ENCODE measurements at regions not wholly inside any gene's neighbourhood (a gene's known extent, or its start where the extent isn't known, plus 50 kb on each side); places are given as distances from the start of the nearest gene placed in this dataset.
"Not testable (repeated sequence)": the region's sequence is repeated elsewhere in the genome, so short reads cannot be mapped to it uniquely, and the experiment has no call there.

DNA sequence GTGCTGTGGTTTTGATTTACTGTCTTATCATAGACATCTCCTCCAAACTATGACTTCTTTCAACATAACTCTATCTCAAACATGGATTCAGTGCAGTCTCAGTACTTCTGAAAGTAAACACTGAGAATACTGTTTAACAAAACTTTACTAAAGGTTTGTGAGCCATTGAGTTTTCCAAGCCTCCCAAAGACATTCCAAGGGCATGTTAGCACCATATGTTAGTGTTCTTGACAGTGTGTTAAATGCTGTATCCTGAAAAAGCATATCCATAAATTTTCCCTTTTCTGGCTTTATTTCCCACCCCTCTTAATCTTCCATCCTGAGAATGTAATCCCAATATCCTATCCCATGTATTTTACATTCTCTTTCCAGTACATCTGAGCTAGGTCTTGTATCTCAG, 446.8 kb upstream of the CXADR start:
- Histone ChIP-seq H3K4me1 (ENCODE audit: insufficient read depth, low read length) (peaks cover 2% of the 10 kb centered on the region; the same call in 1 of the 2 replicates), H3K9me3 (ENCODE audit: control insufficient read depth, insufficient read depth, low read length) (no peaks in the 10 kb centered on the region), H3K36me3 (ENCODE audit: insufficient read depth, low read length) (no peaks in the 10 kb centered on the region; the same call in 1 of the 2 replicates), H3K9ac (ENCODE audit: low read depth, low read length) (no peak overlapping the region)

GRCh38 chr21:17071093-17071492, 441.8 kb upstream of the CXADR start:
- no peaks in the 10 kb centered on the region for H3K36me3 ChIP-seq (ENCODE audit: insufficient read depth, low read length)
- no peaks in the 10 kb centered on the region for H3K9me3 ChIP-seq (ENCODE audit: control insufficient read depth, insufficient read depth, low read length)
- no peak overlapping the region for H3K9ac ChIP-seq (ENCODE audit: low read depth, low read length)
- H3K4me1 ChIP-seq (ENCODE audit: insufficient read depth, low read length): peaks cover 4% of the 10 kb centered on the region; the same call in 1 of the 2 replicates

GRCh38 chr21:17081193-17081592, 431.6 kb upstream of the CXADR start:
- no peaks in the 10 kb centered on the region for H3K9me3 ChIP-seq (ENCODE audit: control insufficient read depth, insufficient read depth, low read length)
- 0 out of 2 replicates have a peak, but pooled peaks cover 5% of the 10 kb centered on the region for H3K4me1 ChIP-seq (ENCODE audit: insufficient read depth, low read length)
- no peaks in the 10 kb centered on the region for H3K36me3 ChIP-seq (ENCODE audit: insufficient read depth, low read length)
- no peak overlapping the region for H3K9ac ChIP-seq (ENCODE audit: low read depth, low read length)

GRCh38 chr21:17082843-17083483, 429.9 kb upstream of the CXADR start:
- Histone ChIP-seq H3K9ac (ENCODE audit: low read depth, low read length) (no peak overlapping the region), H3K36me3 (ENCODE audit: insufficient read depth, low read length) (no peaks in the 10 kb centered on the region), H3K9me3 (ENCODE audit: control insufficient read depth, insufficient read depth, low read length) (no peaks in the 10 kb centered on the region), H3K4me1 (ENCODE audit: insufficient read depth, low read length) (0 out of 2 replicates have a peak, but pooled peaks cover 5% of the 10 kb centered on the region)

DNA sequence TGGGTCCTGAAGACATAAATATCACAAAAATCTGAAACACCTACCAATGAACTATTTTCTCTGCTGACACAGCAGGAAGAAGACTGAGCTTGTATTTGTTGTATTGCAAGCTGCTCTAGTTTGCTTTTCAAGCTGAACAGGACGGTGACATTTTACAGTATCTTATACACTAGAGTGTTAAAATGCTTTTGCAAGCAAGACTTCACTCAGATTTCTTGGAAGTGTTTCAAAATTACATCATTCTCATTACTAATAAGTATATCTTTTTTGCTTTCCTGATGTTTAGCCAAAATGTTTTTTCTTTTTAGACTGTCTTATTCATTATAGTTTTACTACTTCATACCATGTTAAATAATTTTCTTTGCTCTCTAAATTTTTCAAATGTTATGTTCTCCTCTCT, 427.1 kb upstream of the CXADR start:
- Histone ChIP-seq H3K9ac (ENCODE audit: low read depth, low read length) (no peak overlapping the region), H3K36me3 (ENCODE audit: insufficient read depth, low read length) (no peaks in the 10 kb centered on the region), H3K4me1 (ENCODE audit: insufficient read depth, low read length) (0 out of 2 replicates have a peak, but pooled peaks cover 5% of the 10 kb centered on the region), H3K9me3 (ENCODE audit: control insufficient read depth, insufficient read depth, low read length) (no peaks in the 10 kb centered on the region)

DNA sequence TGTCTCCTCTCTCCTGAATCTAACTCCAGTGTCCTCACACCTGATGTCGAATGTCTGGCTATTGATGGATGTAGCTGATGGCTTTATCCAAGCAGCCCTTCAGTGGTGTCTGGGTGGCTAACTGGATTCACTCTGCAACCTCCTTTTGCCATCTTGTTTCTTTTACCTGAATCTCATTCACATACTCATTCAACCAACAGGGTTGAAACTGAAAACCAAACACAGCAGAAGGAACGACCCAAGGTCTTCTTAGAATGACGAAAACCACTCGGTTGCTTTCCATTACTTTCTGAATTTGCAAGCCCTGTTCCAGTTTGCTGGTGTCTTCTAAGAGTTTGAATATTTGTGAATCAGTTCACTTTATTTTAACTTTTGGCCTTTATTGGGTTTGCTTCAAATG, 424.3 kb upstream of the CXADR start:
- no peaks in the 10 kb centered on the region for H3K4me1 ChIP-seq (ENCODE audit: insufficient read depth, low read length)
- no peak overlapping the region for H3K9ac ChIP-seq (ENCODE audit: low read depth, low read length)
- H3K9me3 ChIP-seq (ENCODE audit: control insufficient read depth, insufficient read depth, low read length): no peaks in the 10 kb centered on the region
- H3K36me3 ChIP-seq (ENCODE audit: insufficient read depth, low read length): no peaks in the 10 kb centered on the region

DNA sequence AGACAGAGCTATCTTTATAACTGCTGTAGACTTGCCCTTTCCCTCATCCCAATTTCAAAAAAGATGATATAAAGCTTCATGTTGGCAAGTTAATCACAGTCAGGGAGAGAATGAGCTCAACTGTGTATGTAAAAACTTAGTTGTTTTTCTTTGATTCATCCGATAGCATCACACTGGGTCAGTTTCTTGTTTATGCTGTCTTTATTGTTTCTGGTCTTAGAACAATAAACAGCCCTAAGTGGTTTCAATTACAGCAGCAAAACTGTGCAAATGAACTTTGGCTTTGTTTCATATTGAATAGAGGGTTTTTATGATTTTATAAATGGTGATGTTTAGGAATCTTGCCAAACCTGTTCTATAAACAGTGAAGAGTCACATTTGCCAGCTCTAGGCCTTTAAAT, 423.8 kb upstream of the CXADR start:
- no peaks in the 10 kb centered on the region for H3K36me3 ChIP-seq (ENCODE audit: insufficient read depth, low read length)
- H3K4me1 ChIP-seq (ENCODE audit: insufficient read depth, low read length): no peaks in the 10 kb centered on the region
- no peak overlapping the region for H3K9ac ChIP-seq (ENCODE audit: low read depth, low read length)
- H3K9me3 ChIP-seq (ENCODE audit: control insufficient read depth, insufficient read depth, low read length): no peaks in the 10 kb centered on the region

DNA sequence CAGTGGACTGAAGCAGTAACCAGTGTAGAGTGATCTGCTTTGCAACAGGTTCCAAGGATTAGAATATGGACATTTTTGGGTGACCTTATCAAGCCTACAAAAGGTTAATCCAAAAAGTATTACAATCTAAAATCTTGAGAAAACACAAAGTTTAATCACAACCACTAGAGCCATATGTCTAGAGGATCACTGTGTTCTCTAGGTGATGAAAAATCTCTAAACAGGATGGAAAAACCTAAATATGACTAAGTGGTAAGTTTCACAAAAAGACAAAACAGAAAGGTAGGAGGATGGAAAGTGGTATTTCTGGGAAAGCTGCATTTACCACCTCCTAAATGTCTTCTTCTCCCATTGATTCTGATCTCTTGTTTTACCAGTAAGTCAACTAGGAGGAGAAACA, 411.1 kb upstream of the CXADR start:
- Histone ChIP-seq H3K9me3 (ENCODE audit: control insufficient read depth, insufficient read depth, low read length) (peaks cover 6% of the 10 kb centered on the region), H3K36me3 (ENCODE audit: insufficient read depth, low read length) (no peaks in the 10 kb centered on the region), H3K4me1 (ENCODE audit: insufficient read depth, low read length) (no peaks in the 10 kb centered on the region)

GRCh38 chr21:17105932-17106331, 406.9 kb upstream of the CXADR start:
- Histone ChIP-seq H3K4me1 (ENCODE audit: insufficient read depth, low read length) (no peaks in the 10 kb centered on the region), H3K36me3 (ENCODE audit: insufficient read depth, low read length) (no peaks in the 10 kb centered on the region), H3K9ac (ENCODE audit: low read depth, low read length) (no peak overlapping the region), H3K9me3 (ENCODE audit: control insufficient read depth, insufficient read depth, low read length) (peaks cover 6% of the 10 kb centered on the region)

More for the DNA sequence above, 411.1 kb upstream of the CXADR start:
- H3K9ac ChIP-seq (ENCODE audit: low read depth, low read length): no peak overlapping the region

DNA sequence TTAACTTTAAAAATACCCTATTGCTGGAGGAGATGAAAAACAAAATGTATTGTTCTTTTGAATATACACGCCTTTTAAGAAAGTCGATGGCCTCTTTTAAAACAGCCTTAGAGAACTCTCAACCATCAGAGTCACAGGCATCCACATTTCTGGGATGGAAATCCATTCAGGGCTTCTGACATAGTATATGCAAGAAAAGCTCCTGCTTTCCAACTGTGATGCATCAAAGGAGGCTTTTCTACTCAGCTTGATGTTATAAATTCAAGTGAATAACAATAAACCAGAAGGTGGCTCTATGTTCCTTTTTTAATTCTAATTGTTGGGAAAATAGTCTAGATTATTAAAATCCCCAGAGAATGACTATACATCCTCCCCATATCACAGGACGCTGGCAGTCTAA, 398.8 kb upstream of the CXADR start:
- Histone ChIP-seq H3K4me1 (ENCODE audit: insufficient read depth, low read length) (peaks cover 10% of the 10 kb centered on the region; the same call in 1 of the 2 replicates), H3K9me3 (ENCODE audit: control insufficient read depth, insufficient read depth, low read length) (no peaks in the 10 kb centered on the region), H3K9ac (ENCODE audit: low read depth, low read length) (no peak overlapping the region), H3K36me3 (ENCODE audit: insufficient read depth, low read length) (no peaks in the 10 kb centered on the region)

DNA sequence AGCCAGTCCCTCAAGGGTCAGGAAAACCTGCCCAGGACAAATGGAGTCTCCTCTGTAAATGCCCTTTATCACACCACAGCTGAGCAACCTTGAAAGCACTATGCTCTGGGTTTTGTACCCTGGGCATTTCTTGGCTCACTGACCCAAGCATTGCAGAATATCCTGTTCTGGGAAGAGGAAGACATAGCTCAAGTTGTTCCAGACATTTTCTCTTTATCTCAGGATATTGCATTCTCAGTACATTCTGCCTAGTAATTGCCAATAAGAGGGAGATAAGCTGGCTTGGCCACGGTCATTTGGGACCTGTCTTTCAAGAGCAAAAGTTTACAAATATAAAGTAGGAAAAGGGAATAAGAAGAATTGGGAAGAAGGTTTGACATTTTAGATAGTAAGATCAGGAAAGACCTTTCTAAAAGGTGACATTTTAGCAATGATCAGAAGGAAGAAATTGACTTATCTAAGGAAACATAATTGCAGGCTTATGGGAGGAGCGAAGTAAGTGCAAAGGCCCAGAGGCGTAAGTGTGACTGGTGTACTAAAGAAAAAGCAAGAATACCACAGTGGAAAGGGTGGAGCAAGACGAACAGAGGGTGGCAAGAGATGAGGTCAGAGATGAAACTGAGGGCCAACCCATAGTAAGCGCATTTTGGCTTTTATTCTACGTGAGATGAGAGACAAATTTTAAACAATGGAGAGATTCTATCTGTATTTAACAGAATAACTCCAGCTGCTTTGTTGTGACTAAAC, 394.0 kb upstream of the CXADR start:
- Histone ChIP-seq H3K4me1 (ENCODE audit: insufficient read depth, low read length) (peaks cover 12% of the 10 kb centered on the region; the same call in 1 of the 2 replicates), H3K9me3 (ENCODE audit: control insufficient read depth, insufficient read depth, low read length) (no peaks in the 10 kb centered on the region; the same call in 1 of the 2 replicates), H3K9ac (ENCODE audit: low read depth, low read length) (no peak overlapping the region), H3K36me3 (ENCODE audit: insufficient read depth, low read length) (no peaks in the 10 kb centered on the region)

GRCh38 chr21:17119466-17120297, 393.2 kb upstream of the CXADR start:
- Histone ChIP-seq H3K9me3 (ENCODE audit: control insufficient read depth, insufficient read depth, low read length) (no peaks in the 10 kb centered on the region; the same call in 1 of the 2 replicates), H3K4me1 (ENCODE audit: insufficient read depth, low read length) (peaks cover 6% of the 10 kb centered on the region; the same call in 1 of the 2 replicates), H3K9ac (ENCODE audit: low read depth, low read length) (no peak overlapping the region), H3K36me3 (ENCODE audit: insufficient read depth, low read length) (no peaks in the 10 kb centered on the region)

DNA sequence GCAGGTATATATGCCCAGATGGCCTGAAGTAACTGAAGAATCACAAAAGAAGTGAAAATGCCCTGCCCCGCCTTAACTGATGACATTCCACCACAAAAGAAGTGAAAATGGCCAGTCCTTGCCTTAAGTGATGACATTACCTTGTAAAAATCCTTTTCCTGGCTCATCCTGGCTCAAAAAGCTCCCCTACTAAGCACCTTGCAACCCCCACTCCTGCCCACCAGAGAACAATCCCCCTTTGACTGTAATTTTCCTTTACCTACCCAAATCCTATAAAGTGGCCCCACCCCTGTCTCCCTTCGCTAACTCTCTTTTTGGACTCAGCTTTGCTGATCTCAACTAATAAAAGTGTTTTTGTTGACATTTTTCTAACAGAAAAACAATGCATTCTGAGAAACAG, 385.4 kb upstream of the CXADR start:
- not testable (repeated sequence) for H3K9ac ChIP-seq (ENCODE audit: low read depth, low read length)

DNA sequence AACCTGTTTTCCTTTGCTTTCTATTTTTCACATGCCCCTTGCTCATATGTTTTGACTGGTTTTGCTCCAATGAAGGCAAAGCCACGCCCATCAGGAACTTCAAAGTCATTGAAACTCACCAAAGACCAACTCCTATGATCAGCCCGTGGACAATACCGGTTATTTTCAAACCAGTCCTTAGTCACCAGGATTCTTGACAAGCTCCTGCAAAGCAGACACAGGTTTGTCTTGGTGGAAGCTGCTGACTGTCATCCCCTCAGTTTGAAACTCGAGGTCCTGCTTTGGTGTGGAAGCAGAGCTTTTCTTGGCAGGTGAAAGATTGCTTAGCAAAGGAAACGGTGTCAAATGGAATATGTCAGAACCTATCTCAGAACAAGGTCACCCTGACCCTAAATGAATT, 384.7 kb upstream of the CXADR start:
- Histone ChIP-seq H3K4me1 (ENCODE audit: insufficient read depth, low read length) (peaks cover 7% of the 10 kb centered on the region; the same call in 1 of the 2 replicates), H3K9ac (ENCODE audit: low read depth, low read length) (no peak overlapping the region), H3K36me3 (ENCODE audit: insufficient read depth, low read length) (no peaks in the 10 kb centered on the region), H3K9me3 (ENCODE audit: control insufficient read depth, insufficient read depth, low read length) (no peaks in the 10 kb centered on the region)

More for the DNA sequence above, 385.4 kb upstream of the CXADR start:
- not testable (repeated sequence) for H3K9me3 ChIP-seq (ENCODE audit: control insufficient read depth, insufficient read depth, low read length); H3K36me3 ChIP-seq (ENCODE audit: insufficient read depth, low read length); H3K4me1 ChIP-seq (ENCODE audit: insufficient read depth, low read length)

All from ES-I3 (cell line).